ENCODE measurements at regions not wholly inside any gene's neighbourhood (a gene's known extent, or its start where the extent isn't known, plus 50 kb on each side); places are given as distances from the start of the nearest gene placed in this dataset.

DNA sequence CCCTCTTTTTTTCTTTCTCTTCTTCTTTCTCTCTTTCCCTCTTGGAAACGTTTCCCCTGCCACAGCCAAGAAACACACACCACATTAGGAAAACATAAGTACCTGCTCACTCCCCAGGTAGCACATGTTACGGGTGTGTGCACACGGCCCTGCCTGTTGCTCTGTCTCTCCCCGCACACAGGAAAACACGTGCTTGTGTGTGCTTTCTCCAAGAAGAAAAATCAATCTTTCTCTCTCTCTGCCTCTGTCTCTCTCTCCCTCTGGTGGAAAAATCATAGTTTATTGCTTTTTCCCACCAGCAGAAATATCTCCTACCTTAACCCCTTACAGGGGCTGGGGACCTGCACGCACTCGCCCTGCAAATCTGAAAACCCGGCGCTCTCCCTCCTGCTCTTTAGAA lies 102.3 kb downstream of the EDN3 start:
- no peak overlapping the region for H3K4me3 ChIP-seq (replicated peaks in 1 of 3)
- no peaks in the 10 kb centered on the region for H3K36me3 ChIP-seq
- H3K27ac ChIP-seq: peak overlapping the region; percentile 12 to 90 (median 66)
- peak; percentile 83 for DNase-seq
- no peaks in the 10 kb centered on the region for H3K27me3 ChIP-seq
- 15 to 30% methylated on average over 9 of the region's 9 CpGs for WGBS, 2 donors
- peak in 1 of 2 donors; percentile 30 for TF ChIP-seq POLR2A (IDR thresholded peaks at IDR 0.05)
- TF ChIP-seq, protein P1, sequence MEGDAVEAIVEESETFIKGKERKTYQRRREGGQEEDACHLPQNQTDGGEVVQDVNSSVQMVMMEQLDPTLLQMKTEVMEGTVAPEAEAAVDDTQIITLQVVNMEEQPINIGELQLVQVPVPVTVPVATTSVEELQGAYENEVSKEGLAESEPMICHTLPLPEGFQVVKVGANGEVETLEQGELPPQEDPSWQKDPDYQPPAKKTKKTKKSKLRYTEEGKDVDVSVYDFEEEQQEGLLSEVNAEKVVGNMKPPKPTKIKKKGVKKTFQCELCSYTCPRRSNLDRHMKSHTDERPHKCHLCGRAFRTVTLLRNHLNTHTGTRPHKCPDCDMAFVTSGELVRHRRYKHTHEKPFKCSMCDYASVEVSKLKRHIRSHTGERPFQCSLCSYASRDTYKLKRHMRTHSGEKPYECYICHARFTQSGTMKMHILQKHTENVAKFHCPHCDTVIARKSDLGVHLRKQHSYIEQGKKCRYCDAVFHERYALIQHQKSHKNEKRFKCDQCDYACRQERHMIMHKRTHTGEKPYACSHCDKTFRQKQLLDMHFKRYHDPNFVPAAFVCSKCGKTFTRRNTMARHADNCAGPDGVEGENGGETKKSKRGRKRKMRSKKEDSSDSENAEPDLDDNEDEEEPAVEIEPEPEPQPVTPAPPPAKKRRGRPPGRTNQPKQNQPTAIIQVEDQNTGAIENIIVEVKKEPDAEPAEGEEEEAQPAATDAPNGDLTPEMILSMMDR (IDR thresholded peaks at IDR 0.05): peak in 3 of 6 experiments; percentile 35 to 71 (median 61)
- H3K4me1 ChIP-seq: peaks cover 19 to 32% of the 10 kb centered on the region in 2 donors
- H3K9me3 ChIP-seq: no peaks in the 10 kb centered on the region
- intact Hi-C loops (cut with DNase I): loop anchor here (10.0 kb wide), 2 partner anchors 52 to 178 kb away; no protein-coding TSS in a partner anchor

DNA sequence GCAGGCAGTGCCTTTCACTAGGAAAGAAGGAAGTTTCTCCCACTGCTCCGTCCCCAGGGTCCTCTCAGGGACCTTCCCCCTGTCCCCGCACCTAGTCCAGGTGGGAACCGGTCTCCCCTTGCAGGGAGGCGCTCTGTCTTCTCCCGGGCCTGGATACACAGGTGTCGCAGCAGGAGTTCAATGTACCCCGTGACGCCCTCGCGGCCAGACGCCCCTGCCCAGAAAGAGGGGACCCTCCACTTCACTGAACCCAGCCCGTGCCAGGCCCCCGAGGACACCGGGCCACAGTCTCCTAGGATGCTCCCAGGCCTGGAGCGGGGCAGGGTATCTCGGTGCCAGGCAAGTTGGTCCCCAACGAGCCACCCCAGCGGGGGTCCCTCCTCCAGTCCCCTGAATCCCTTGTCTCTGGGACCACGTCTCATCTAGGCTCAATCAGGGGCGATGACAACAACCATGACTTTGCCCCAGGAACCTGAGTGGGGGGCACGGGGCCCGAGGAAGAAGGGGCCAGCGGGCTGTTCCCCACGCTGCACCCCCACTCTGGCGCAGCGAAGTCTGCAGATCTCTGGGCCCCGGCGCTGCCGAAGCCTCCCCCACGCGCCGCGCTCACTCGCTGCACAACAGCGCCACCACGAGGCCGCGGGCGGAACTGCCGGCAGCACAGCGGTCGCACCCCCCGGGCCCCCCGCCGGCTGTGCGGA lies 103.0 kb downstream of the EDN3 start:
- Histone ChIP-seq H3K27ac (peak overlapping the region; percentile 12 to 90 (median 66)), H3K36me3 (no peaks in the 10 kb centered on the region), H3K9me3 (no peaks in the 10 kb centered on the region), H3K4me1 (peaks cover 19 to 32% of the 10 kb centered on the region in 2 donors), H3K27me3 (no peaks in the 10 kb centered on the region), H3K4me3 (replicated peaks in 1 of 3) (peak overlapping the region in 1 of 3 donors; percentile 7)
- DNase-seq: peak; percentile 70 to 74
- TF ChIP-seq, protein P1 (IDR thresholded peaks at IDR 0.05): peak; percentile 92 to 100 (median 99)
- TF ChIP-seq POLR2A (IDR thresholded peaks at IDR 0.05): no peak
- WGBS, 2 donors: 36 to 46% methylated on average over 5 to 26 of the region's 46 CpGs
- intact Hi-C loops (cut with DNase I): loop anchor here (10.0 kb wide), 2 partner anchors 51 to 179 kb away; no protein-coding TSS in a partner anchor

DNA sequence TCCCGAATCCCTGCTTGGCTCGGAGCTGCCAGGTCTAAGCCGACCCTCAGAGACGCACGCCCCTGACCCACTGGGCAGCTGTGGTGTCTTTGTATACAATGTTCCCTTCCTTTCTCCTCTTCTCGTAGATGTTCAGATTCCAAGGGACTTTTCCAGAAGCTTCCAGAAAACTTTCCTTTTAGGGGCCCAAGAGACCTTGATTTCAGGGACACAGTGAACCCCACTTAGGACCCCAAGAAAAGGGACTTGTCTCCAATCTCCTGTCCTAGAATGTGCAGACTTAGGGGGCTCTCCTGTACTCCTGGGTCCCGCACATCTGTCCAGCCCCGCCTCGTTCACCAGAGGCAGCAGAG lies 103.5 kb downstream of the EDN3 start:
- 37 to 40% methylated on average over 6 to 8 of the region's 9 CpGs for WGBS, 2 donors
- intact Hi-C loops (cut with DNase I): loop anchor here (10.0 kb wide), 2 partner anchors 51 to 179 kb away; no protein-coding TSS in a partner anchor
- no peak for TF ChIP-seq POLR2A (IDR thresholded peaks at IDR 0.05)
- TF ChIP-seq, protein P1 (IDR thresholded peaks at IDR 0.05): peak in 1 of 6 experiments; percentile 33

DNA sequence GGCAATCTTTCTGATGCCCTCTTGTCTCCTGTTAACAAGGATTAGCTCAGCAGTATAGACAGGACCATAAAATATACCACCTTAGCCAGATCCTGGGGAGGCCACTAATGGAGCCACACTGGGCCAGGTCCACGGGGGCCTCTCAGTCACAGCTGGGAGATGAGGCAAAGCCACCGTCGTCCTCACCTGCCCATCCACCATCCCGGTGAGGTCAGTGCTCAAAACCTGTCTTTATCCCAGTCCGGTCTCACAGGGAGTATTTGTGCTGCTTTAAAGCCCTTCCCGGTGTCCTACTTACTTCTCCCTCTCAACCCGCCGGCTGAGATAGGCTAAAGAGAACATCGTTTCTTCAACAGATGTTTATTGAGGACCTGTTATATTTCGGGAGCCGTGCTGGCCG lies 104.3 kb downstream of the EDN3 start:
- 57 to 65% methylated on average over 11 to 12 of the region's 12 CpGs for WGBS, 2 donors
- Histone ChIP-seq H3K4me1 (peaks cover 14 to 24% of the 10 kb centered on the region in 2 donors), H3K4me3 (replicated peaks in 1 of 3) (no peak overlapping the region), H3K27ac (no peak overlapping the region), H3K9me3 (no peaks in the 10 kb centered on the region), H3K27me3 (no peaks in the 10 kb centered on the region), H3K36me3 (no peaks in the 10 kb centered on the region)
- no peak for TF ChIP-seq POLR2A (IDR thresholded peaks at IDR 0.05)
- TF ChIP-seq, protein P1 (IDR thresholded peaks at IDR 0.05): no peak
- intact Hi-C loops (cut with DNase I): loop anchor here (5.0 to 10.0 kb wide), 3 partner anchors 50 to 317 kb away; no protein-coding TSS in a partner anchor
- peak in 1 of 2 donors; percentile 17 for DNase-seq

More for the DNA sequence above, 103.5 kb downstream of the EDN3 start:
- peak overlapping the region in 1 of 3 donors; percentile 90 for H3K27ac ChIP-seq
- H3K4me1 ChIP-seq: peaks cover 17 to 27% of the 10 kb centered on the region in 2 donors
- no peaks in the 10 kb centered on the region for H3K36me3 ChIP-seq
- H3K27me3 ChIP-seq: no peaks in the 10 kb centered on the region
- H3K9me3 ChIP-seq: no peaks in the 10 kb centered on the region
- DNase-seq: no peak
- H3K4me3 ChIP-seq (replicated peaks in 1 of 3): peak overlapping the region in 1 of 3 donors; percentile 7

All from thyroid gland (tissue), 4 donors.